SK-N-SH (cell line): ENCODE measurements at regions not wholly inside any gene's neighbourhood (a gene's known extent, or its start where the extent isn't known, plus 50 kb on each side); places are given as distances from the start of the nearest gene placed in this dataset.

Source experiments
- CTCF ChIA-PET: fragments of 300-600, 350-600 bp; formaldehyde crosslinking; extraction: SDS; loops from one replicate; lab custom pipeline; 2021; lab: Yijun Ruan, JAX
- POLR2A ChIA-PET: fragments of 350-600 bp; sonication (Branson Sonifier 250); formaldehyde crosslinking; extraction: SDS; loops from one replicate; lab custom pipeline; 2020; ENCODE audit warnings: antibody characterized with exemption, inconsistent platforms; lab: Yijun Ruan, JAX
- DNase-seq: peaks from one replicate; pipeline ENCODE4 v3.0.0; 2012
- H2AFZ ChIP-seq: fragments of 200-600 bp; sonication (generic); 2 replicates; pipeline ENCODE4 v1.8.1; 2016; ENCODE audit warnings: antibody characterized with exemption, mild to moderate bottlenecking, low read depth
- H3F3A ChIP-seq: fragments of 200-600 bp; sonication (generic); replicated peaks from 2 replicates; pipeline ENCODE3; 2016; ENCODE audit warnings: antibody characterized with exemption, mild to moderate bottlenecking; ENCODE audit not compliant: insufficient read depth
- H3K27ac ChIP-seq, 2 experiments: fragments of 200-500 bp in 1 of 2; fragments of 200-600 bp in 1 of 2; sonication (Bioruptor generic) in 1 of 2; sonication (generic), shearing (Covaris generic) in 1 of 2; 2 replicates each; pipeline versions ENCODE4 v1.5.1 to v1.6.1; 2014 to 2016; ENCODE audit warnings: low read depth in 2 of 2, inconsistent platforms in 1 of 2, low read length in 1 of 2, mild to moderate bottlenecking in 1 of 2, mixed read lengths in 1 of 2
- H3K27me3 ChIP-seq: fragments of 200-600 bp; sonication (generic), shearing (Covaris generic); 2 replicates; pipeline ENCODE4 v1.6.1; 2016; ENCODE audit warnings: mixed run types; ENCODE audit not compliant: insufficient read depth
- H3K36me3 ChIP-seq, 2 experiments: fragments of 200-500 bp in 1 of 2; fragments of 200-600 bp in 1 of 2; sonication (Bioruptor generic) in 1 of 2; sonication (generic) in 1 of 2; replicated peaks in 1 of 2; 2 replicates each; pipeline versions ENCODE3 to v1.5.1; 2014 to 2016; ENCODE audit warnings: low read length in 1 of 2, mild to moderate bottlenecking in 1 of 2; ENCODE audit not compliant: insufficient read depth in 2 of 2, control insufficient read depth in 1 of 2
- H3K4me1 ChIP-seq, 2 experiments: fragments of 200-500 bp in 1 of 2; fragments of 200-600 bp in 1 of 2; sonication (Bioruptor generic) in 1 of 2; sonication (generic), shearing (Covaris generic) in 1 of 2; 2 replicates each; pipeline versions ENCODE4 v1.5.1 to v1.6.1; 2014 to 2016; ENCODE audit warnings: low read depth in 1 of 2, low read length in 1 of 2, mixed run types in 1 of 2; ENCODE audit not compliant: insufficient read depth in 2 of 2, control insufficient read depth in 1 of 2
- H3K4me2 ChIP-seq: fragments of 200-600 bp; sonication (generic), shearing (Covaris generic); 2 replicates; pipeline ENCODE4 v1.6.1; 2017; ENCODE audit warnings: mixed run types
- H3K4me3 ChIP-seq, 2 experiments: fragments of 200-500 bp in 1 of 2; fragments of 200-600 bp in 1 of 2; sonication (Bioruptor generic) in 1 of 2; sonication (generic), shearing (Covaris generic) in 1 of 2; 2 replicates each; pipeline versions ENCODE4 v1.5.1 to v1.8.1; 2014 to 2016; ENCODE audit warnings: low read depth in 2 of 2, inconsistent platforms in 1 of 2, low read length in 1 of 2, mild to moderate bottlenecking in 1 of 2, mixed read lengths in 1 of 2, moderate library complexity in 1 of 2
- H3K79me2 ChIP-seq: fragments of 200-600 bp; sonication (generic); 2 replicates; pipeline ENCODE4 v1.8.1; 2017; ENCODE audit warnings: mild to moderate bottlenecking; ENCODE audit not compliant: insufficient read depth
- H3K9ac ChIP-seq: fragments of 200-600 bp; sonication (generic); 2 replicates; pipeline ENCODE4 v1.6.1; 2017; ENCODE audit warnings: mixed run types
- H3K9me2 ChIP-seq: fragments of 200-600 bp; sonication (generic); 2 replicates; pipeline ENCODE4 v1.6.1; 2017; ENCODE audit warnings: mixed run types
- H3K9me3 ChIP-seq: fragments of 200-600 bp; sonication (generic); 2 replicates; pipeline ENCODE4 v1.6.1; 2017; ENCODE audit warnings: mixed run types, mild to moderate bottlenecking, moderate library complexity
- H4K20me1 ChIP-seq: fragments of 200-600 bp; sonication (generic); 2 replicates; pipeline ENCODE4 v1.6.1; 2017; ENCODE audit warnings: mild to moderate bottlenecking, mixed run types; ENCODE audit not compliant: insufficient read depth
- FOXJ3 ChIP-seq: sonication (generic); formaldehyde crosslinking; IDR thresholded peaks from 2 replicates; pipeline ENCODE4 v1.5.1; 2020; ENCODE audit warnings: mild to moderate bottlenecking, missing genetic modification reagents
- FOXM1 ChIP-seq: IDR thresholded peaks from 2 replicates; pipeline ENCODE4 v1.4.0; 2012; ENCODE audit warnings: low read depth, mild to moderate bottlenecking
- GABPA ChIP-seq: IDR thresholded peaks from 2 replicates; pipeline ENCODE4 v1.4.0; 2012; ENCODE audit warnings: low read depth, mild to moderate bottlenecking
- GATA2 ChIP-seq: sonication (generic); formaldehyde crosslinking; IDR thresholded peaks from 2 replicates; pipeline ENCODE4 v1.5.0; 2020; ENCODE audit warnings: mild to moderate bottlenecking, missing genetic modification reagents
- NFIC ChIP-seq: IDR thresholded peaks from 2 replicates; pipeline ENCODE4 v1.4.0; 2012; ENCODE audit warnings: borderline replicate concordance
- NRF1 ChIP-seq: IDR thresholded peaks from 2 replicates; pipeline ENCODE4 v1.6.1; 2012; ENCODE audit warnings: low read depth, mild to moderate bottlenecking, low read length
- POLR2AphosphoS5 ChIP-seq: IDR thresholded peaks from 2 replicates; pipeline ENCODE4 v1.6.1; 2012; ENCODE audit warnings: low read depth, low read length
- RAD21 ChIP-seq: IDR thresholded peaks from 2 replicates; pipeline ENCODE4 v1.6.1; 2012; ENCODE audit warnings: mild to moderate bottlenecking, low read length
- REST ChIP-seq: IDR thresholded peaks from 2 replicates; pipeline ENCODE4 v1.6.1; 2012; ENCODE audit warnings: mild to moderate bottlenecking, low read depth, low read length, moderate library complexity
- SMC3 ChIP-seq: IDR thresholded peaks from 2 replicates; pipeline ENCODE4 v1.6.1; 2012; ENCODE audit warnings: low read depth, low read length, improper control_type of control experiment
- WGBS: methylation state at CpG from one replicate; pipeline ENCODE4 v1.1.6; 2017; ENCODE audit warnings: low lambda C conversion rate; 5-methylcytosine and 5-hydroxymethylcytosine counted together
- TF ChIP-seq, protein P1 (sequence below): IDR thresholded peaks from 2 replicates; pipeline ENCODE4 v1.4.0; 2012; ENCODE audit warnings: low read depth

- CTCF ChIA-PET: no interaction called here
- Histone ChIP-seq H3F3A (no peaks in the 10 kb centered on the region), H3K27me3 (no peaks in the 10 kb centered on the region), H3K9me2 (0 out of 2 replicates have a peak, but pooled peaks cover 3% of the 10 kb centered on the region), H2AFZ (no peak overlapping the region), H4K20me1 (no peaks in the 10 kb centered on the region), H3K79me2 (no peaks in the 10 kb centered on the region), H3K4me3 (no peak overlapping the region), H3K27ac (no peak overlapping the region), H3K9ac (no peak overlapping the region), H3K4me2 (no peak overlapping the region), H3K4me1 (no peaks in the 10 kb centered on the region), H3K9me3 (peaks cover 3% of the 10 kb centered on the region; the same call in 1 of the 2 replicates), H3K36me3 (no peaks in the 10 kb centered on the region)
- TF ChIP-seq RAD21: no peak
- TF ChIP-seq GATA2 (CRISPR knock-in tag): no peak
- no peak for TF ChIP-seq SMC3
- TF ChIP-seq POLR2AphosphoS5: no peak
- no peak for TF ChIP-seq NFIC
- no peak for TF ChIP-seq GABPA
- WGBS: 10% methylated on average over 1 of the region's 1 CpG
- DNase-seq: no peak
- POLR2A ChIA-PET: no interaction called here
Measured at GRCh38 chr13:53537586-53537985, 509.0 kb downstream of the OLFM4 start.

DNA sequence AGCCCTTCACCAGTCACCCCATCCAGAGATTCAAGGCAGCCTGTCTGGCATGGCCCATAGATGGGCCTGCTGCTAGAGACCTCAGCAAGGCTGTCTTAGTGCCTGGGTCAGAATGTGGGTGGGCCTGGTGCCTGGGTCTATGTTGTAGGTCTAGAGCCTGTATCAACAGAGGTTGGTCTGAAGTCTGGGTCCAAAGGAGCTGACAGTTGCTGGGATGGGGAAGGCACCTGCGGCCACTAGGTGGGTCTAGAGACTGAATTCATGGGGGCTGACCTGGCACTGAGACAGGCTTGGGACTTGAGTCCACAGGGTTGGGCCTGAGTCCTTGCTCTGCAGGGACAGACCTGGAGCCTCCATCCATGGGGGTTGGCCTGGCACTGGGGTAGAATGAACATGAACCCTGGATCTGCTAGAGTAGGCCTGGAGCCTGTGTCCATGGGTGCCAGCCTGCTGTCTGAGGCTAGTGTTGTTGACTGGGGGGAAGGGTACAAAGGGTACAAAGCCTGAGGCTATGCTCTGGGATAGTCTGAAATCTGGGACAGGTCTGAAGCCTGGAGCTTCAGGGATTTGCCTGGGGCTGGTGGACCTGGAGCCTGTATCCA lies 516.8 kb downstream of the OLFM4 start:
- no peak overlapping the region for H3K4me2 ChIP-seq
- no peak overlapping the region for H3K9ac ChIP-seq
- TF ChIP-seq, protein P1, sequence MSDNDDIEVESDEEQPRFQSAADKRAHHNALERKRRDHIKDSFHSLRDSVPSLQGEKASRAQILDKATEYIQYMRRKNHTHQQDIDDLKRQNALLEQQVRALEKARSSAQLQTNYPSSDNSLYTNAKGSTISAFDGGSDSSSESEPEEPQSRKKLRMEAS: no peak
- TF ChIP-seq NRF1: no peak
- H3K27ac ChIP-seq: no peak overlapping the region
- 0 out of 2 replicates have a peak, but pooled peaks cover 3% of the 10 kb centered on the region for H3K9me3 ChIP-seq
- H2AFZ ChIP-seq: no peak overlapping the region
- H3K79me2 ChIP-seq: no peaks in the 10 kb centered on the region
- WGBS: 20% methylated on average over 1 of the region's 1 CpG
- no peaks in the 10 kb centered on the region for H3K4me1 ChIP-seq
- no peaks in the 10 kb centered on the region; the same call in 1 of the 2 replicates for H3K9me2 ChIP-seq
- DNase-seq: no peak
- H4K20me1 ChIP-seq: no peaks in the 10 kb centered on the region
- H3F3A ChIP-seq: no peaks in the 10 kb centered on the region
- no peaks in the 10 kb centered on the region for H3K36me3 ChIP-seq
- CTCF ChIA-PET: no interaction called here
- no peak overlapping the region for H3K4me3 ChIP-seq
- POLR2A ChIA-PET: no interaction called here
- no peaks in the 10 kb centered on the region for H3K27me3 ChIP-seq

DNA sequence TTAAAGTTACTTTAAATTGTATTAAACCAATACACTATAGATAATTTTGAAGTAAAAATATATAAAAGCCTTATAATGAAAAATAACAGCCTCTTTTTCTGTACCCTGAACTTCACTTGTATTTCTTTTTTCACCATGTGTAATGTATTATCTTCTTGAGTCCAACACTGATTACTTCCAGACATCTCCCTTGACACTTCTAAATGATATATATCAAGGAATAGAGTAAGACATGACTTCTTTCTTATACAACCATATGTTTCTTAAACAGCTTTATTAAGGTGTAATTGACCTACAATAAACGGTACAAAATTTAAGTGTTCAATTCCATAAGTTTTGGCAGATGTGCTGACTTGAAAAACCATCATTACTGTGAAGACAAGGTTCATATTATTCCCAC lies 531.9 kb downstream of the OLFM4 start:
- Histone ChIP-seq H3K4me3 (no peak overlapping the region), H3F3A (no peaks in the 10 kb centered on the region), H3K4me1 (no peaks in the 10 kb centered on the region), H3K36me3 (no peaks in the 10 kb centered on the region), H3K79me2 (no peaks in the 10 kb centered on the region), H3K9me3 (peaks cover 6% of the 10 kb centered on the region; the same call in 1 of the 2 replicates), H3K4me2 (no peak overlapping the region), H3K9ac (no peak overlapping the region), H3K27ac (no peak overlapping the region), H3K27me3 (no peaks in the 10 kb centered on the region), H2AFZ (no peak overlapping the region), H4K20me1 (no peaks in the 10 kb centered on the region), H3K9me2 (no peaks in the 10 kb centered on the region)
- WGBS: 3% methylated on average over 1 of the region's 1 CpG
- no peak for DNase-seq
- no peak for TF ChIP-seq REST
- TF ChIP-seq FOXJ3 (CRISPR knock-in tag): no peak
- TF ChIP-seq FOXM1: no peak
- TF ChIP-seq RAD21: no peak
- TF ChIP-seq NFIC: no peak
- POLR2A ChIA-PET: no interaction called here
- CTCF ChIA-PET: no interaction called here
